ENCODE measurements at regions not wholly inside any gene's neighbourhood (a gene's known extent, or its start where the extent isn't known, plus 50 kb on each side); places are given as distances from the start of the nearest gene placed in this dataset.

GRCh38 chr2:200725596-200725995, 86.1 kb upstream of the BZW1 start:
- no peak for DNase-seq (ENCODE audit: low read depth)

GRCh38 chr2:200728630-200729029, 83.1 kb upstream of the BZW1 start:
- DNase-seq (ENCODE audit: low read depth): no peak

GRCh38 chr2:200730302-200730701, 81.4 kb upstream of the BZW1 start:
- no peak for DNase-seq (ENCODE audit: low read depth)

GRCh38 chr2:200730960-200731359, 80.8 kb upstream of the BZW1 start:
- no peak for DNase-seq (ENCODE audit: low read depth)

GRCh38 chr2:200732866-200733265, 78.8 kb upstream of the BZW1 start:
- DNase-seq (ENCODE audit: low read depth): no peak

GRCh38 chr2:200733713-200734198, 78.0 kb upstream of the BZW1 start:
- DNase-seq (ENCODE audit: low read depth): no peak

GRCh38 chr2:200735061-200735460, 76.6 kb upstream of the BZW1 start:
- no peak for DNase-seq (ENCODE audit: low read depth)

GRCh38 chr2:200736646-200737274, 75.0 kb upstream of the BZW1 start:
- no peak for DNase-seq (ENCODE audit: low read depth)

- DNase-seq (ENCODE audit: low read depth): no peak
These were observed 74.1 kb upstream of the BZW1 start for GRCh38 chr2:200737585-200737984.

GRCh38 chr2:200738590-200738989, 73.1 kb upstream of the BZW1 start:
- no peak for DNase-seq (ENCODE audit: low read depth)

- no peak for DNase-seq (ENCODE audit: low read depth)
These were observed 70.8 kb upstream of the BZW1 start for GRCh38 chr2:200740907-200741306.

- DNase-seq (ENCODE audit: low read depth): no peak
These were observed 70.1 kb upstream of the BZW1 start for GRCh38 chr2:200741468-200742202.

GRCh38 chr2:200742426-200742825, 69.3 kb upstream of the BZW1 start:
- DNase-seq (ENCODE audit: low read depth): peak; percentile 66

GRCh38 chr2:200743042-200743676, 68.6 kb upstream of the BZW1 start:
- DNase-seq (ENCODE audit: low read depth): no peak

- DNase-seq (ENCODE audit: low read depth): no peak
These were observed 67.5 kb upstream of the BZW1 start for GRCh38 chr2:200744201-200744602.

GRCh38 chr2:200746301-200746700, 65.4 kb upstream of the BZW1 start:
- no peak for DNase-seq (ENCODE audit: low read depth)

GRCh38 chr2:200747668-200748618, 63.8 kb upstream of the BZW1 start:
- peak; percentile 87 for DNase-seq (ENCODE audit: low read depth)

- DNase-seq (ENCODE audit: low read depth): peak; percentile 10
These were observed 62.9 kb upstream of the BZW1 start for GRCh38 chr2:200748779-200749178.

- DNase-seq (ENCODE audit: low read depth): no peak
These were observed 61.9 kb upstream of the BZW1 start for GRCh38 chr2:200749631-200750322.

- peak; percentile 13 for DNase-seq (ENCODE audit: low read depth)
These were observed 61.3 kb upstream of the BZW1 start for GRCh38 chr2:200750323-200750910.

Measured in myocyte (in vitro differentiated cells).